ENCODE measurements at regions not wholly inside any gene's neighbourhood (a gene's known extent, or its start where the extent isn't known, plus 50 kb on each side); places are given as distances from the start of the nearest gene placed in this dataset.
A peak's percentile ranks its signal among the peaks of the same experiment; 100 is the strongest.

- Mint-ChIP-seq H3K9me3 (peaks cover 10 to 20% of the 10 kb centered on the region in 2 donors), H3K4me3 (no peak overlapping the region), H3K27me3 (no peaks in the 10 kb centered on the region), H3K27ac (no peak overlapping the region), H3K4me1 (no peaks in the 10 kb centered on the region)
- ATAC-seq: no peak
- no peak for DNase-seq
Observed at GRCh38 chr4:29588617-29589016, 1131.6 kb upstream of the PCDH7 start.

GRCh38 chr4:29596228-29596627 is 1123.9 kb upstream of the PCDH7 start:
- Mint-ChIP-seq H3K4me3 (no peak overlapping the region), H3K9me3 (peaks cover 18 to 27% of the 10 kb centered on the region in 2 donors), H3K4me1 (no peaks in the 10 kb centered on the region), H3K27ac (no peak overlapping the region), H3K27me3 (no peaks in the 10 kb centered on the region)
- DNase-seq: no peak
- no peak for ATAC-seq

DNA sequence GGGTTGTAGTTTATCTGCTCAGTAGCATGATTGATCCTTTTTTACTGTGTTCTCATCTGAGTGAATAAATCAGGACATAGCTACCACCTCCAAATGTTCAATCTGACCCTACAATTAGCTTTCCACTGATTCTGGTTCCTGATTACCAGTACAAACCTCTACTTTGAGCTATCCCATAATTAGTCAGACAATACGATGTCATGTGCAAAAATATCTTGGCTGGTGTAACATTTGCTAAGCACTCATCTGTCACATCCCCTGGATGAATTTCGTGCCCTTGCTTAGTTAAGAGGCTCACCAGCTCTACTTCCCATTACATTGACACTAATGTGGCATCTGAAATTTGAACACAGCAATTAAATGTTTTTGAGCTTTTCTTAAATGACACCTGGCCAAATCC is 1101.0 kb upstream of the PCDH7 start:
- no peak for DNase-seq
- Mint-ChIP-seq H3K27ac (no peak overlapping the region), H3K4me1 (no peaks in the 10 kb centered on the region), H3K9me3 (no peaks in the 10 kb centered on the region), H3K27me3 (no peaks in the 10 kb centered on the region), H3K4me3 (no peak overlapping the region)
- no peak for ATAC-seq

GRCh38 chr4:29632199-29632598 is 1088.0 kb upstream of the PCDH7 start:
- H3K27ac Mint-ChIP-seq: no peak overlapping the region
- H3K27me3 Mint-ChIP-seq: no peaks in the 10 kb centered on the region
- peaks cover 12 to 13% of the 10 kb centered on the region in 2 donors for H3K9me3 Mint-ChIP-seq
- no peaks in the 10 kb centered on the region for H3K4me1 Mint-ChIP-seq
- no peak for DNase-seq
- no peak overlapping the region for H3K4me3 Mint-ChIP-seq
- ATAC-seq: no peak

DNA sequence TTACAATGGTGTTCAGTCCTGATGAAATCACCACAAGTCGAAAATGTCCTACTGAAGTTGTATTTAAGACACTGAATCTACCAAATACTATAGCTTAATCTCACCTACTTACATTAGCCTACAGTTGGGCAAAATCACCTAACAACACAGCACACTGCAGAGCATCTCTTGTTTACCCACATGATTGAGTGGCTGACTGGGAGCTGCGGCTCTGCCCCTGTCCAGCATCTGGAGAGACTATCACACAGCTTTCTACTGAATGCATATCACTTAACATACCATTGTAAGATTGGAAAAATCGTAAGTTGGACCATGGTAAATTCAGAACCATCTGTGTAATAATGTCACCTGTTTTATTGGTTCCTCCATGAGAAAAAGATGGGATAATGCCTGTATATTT is 1083.2 kb upstream of the PCDH7 start:
- DNase-seq (no peak), ATAC-seq (no peak)
- no peak overlapping the region for H3K27ac Mint-ChIP-seq
- peaks cover 3 to 12% of the 10 kb centered on the region in 2 donors for H3K9me3 Mint-ChIP-seq
- H3K4me1 Mint-ChIP-seq: no peaks in the 10 kb centered on the region
- H3K27me3 Mint-ChIP-seq: no peaks in the 10 kb centered on the region
- H3K4me3 Mint-ChIP-seq: no peak overlapping the region

- ATAC-seq (no peak), DNase-seq (no peak)
- Mint-ChIP-seq H3K4me1 (no peaks in the 10 kb centered on the region), H3K27ac (no peak overlapping the region), H3K9me3 (peaks cover 4 to 10% of the 10 kb centered on the region in 2 donors), H3K4me3 (no peak overlapping the region), H3K27me3 (no peaks in the 10 kb centered on the region)
Observed at GRCh38 chr4:29653221-29653620, 1066.9 kb upstream of the PCDH7 start.

- Mint-ChIP-seq H3K27ac (no peak overlapping the region), H3K9me3 (peaks cover 13 to 34% of the 10 kb centered on the region in 2 donors), H3K4me3 (no peak overlapping the region), H3K27me3 (no peaks in the 10 kb centered on the region), H3K4me1 (no peaks in the 10 kb centered on the region)
- ATAC-seq (no peak), DNase-seq (no peak)
Observed at GRCh38 chr4:29680644-29681043, 1039.5 kb upstream of the PCDH7 start.

- Mint-ChIP-seq H3K4me1 (no peaks in the 10 kb centered on the region), H3K9me3 (peaks cover 12 to 35% of the 10 kb centered on the region in 2 donors), H3K27me3 (no peaks in the 10 kb centered on the region), H3K4me3 (no peak overlapping the region), H3K27ac (no peak overlapping the region)
- no peak for ATAC-seq
- DNase-seq: no peak
Observed at GRCh38 chr4:29704059-29704458, 1016.1 kb upstream of the PCDH7 start.

- H3K4me3 Mint-ChIP-seq: no peak overlapping the region
- ATAC-seq (no peak), DNase-seq (no peak)
- no peak overlapping the region for H3K27ac Mint-ChIP-seq
- H3K9me3 Mint-ChIP-seq: peaks cover 6 to 27% of the 10 kb centered on the region in 2 donors
- no peaks in the 10 kb centered on the region for H3K27me3 Mint-ChIP-seq
- no peaks in the 10 kb centered on the region for H3K4me1 Mint-ChIP-seq
Observed at GRCh38 chr4:29708473-29708872, 1011.7 kb upstream of the PCDH7 start.

GRCh38 chr4:29710519-29710918 is 1009.6 kb upstream of the PCDH7 start:
- peaks cover 6 to 20% of the 10 kb centered on the region in 2 donors for H3K9me3 Mint-ChIP-seq
- DNase-seq (no peak), ATAC-seq (no peak)
- no peaks in the 10 kb centered on the region for H3K27me3 Mint-ChIP-seq
- H3K4me1 Mint-ChIP-seq: no peaks in the 10 kb centered on the region
- no peak overlapping the region for H3K4me3 Mint-ChIP-seq
- no peak overlapping the region for H3K27ac Mint-ChIP-seq

- DNase-seq (no peak), ATAC-seq (no peak)
- no peaks in the 10 kb centered on the region for H3K27me3 Mint-ChIP-seq
- peaks cover 6 to 13% of the 10 kb centered on the region in 2 donors for H3K9me3 Mint-ChIP-seq
- H3K27ac Mint-ChIP-seq: no peak overlapping the region
- no peak overlapping the region for H3K4me3 Mint-ChIP-seq
- no peaks in the 10 kb centered on the region for H3K4me1 Mint-ChIP-seq
Observed at GRCh38 chr4:29711226-29711625, 1008.9 kb upstream of the PCDH7 start.

DNA sequence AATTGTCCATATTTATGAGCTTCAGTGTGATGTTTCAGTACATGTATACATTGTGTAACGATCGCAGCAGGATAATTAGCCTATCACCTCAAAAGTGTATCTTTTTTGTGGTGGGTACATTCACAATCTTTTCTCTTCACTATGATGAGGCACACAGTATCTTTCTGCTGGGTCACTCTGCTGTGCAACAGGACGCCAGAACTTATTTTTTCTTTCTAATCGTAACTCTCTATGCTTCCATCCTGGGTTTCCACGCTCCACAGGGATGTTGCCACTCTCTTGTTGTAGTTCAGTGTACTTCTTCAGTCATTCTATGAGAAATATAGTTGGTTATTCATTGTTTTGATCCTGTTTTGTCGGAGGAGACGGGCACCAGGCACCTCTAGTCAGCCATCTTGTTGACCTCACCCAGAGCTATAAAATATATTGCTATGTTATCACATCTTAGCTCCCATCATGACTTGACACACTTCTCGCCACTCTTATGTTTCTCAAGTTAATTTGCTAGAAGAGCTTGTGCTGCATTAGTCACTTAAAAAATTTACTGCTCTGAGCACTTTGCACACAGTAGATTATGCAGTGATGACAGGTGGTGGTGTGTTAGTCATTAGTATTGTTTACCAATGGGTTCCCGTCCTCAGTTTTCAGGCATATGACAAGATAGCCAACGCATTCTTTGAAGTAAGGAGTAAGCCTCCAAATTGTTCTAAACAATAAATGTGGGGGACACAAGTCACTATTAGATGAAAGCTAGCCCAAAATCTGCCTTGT is 1002.7 kb upstream of the PCDH7 start:
- no peaks in the 10 kb centered on the region for H3K9me3 Mint-ChIP-seq
- no peak for ATAC-seq
- no peak overlapping the region for H3K4me3 Mint-ChIP-seq
- no peaks in the 10 kb centered on the region for H3K27me3 Mint-ChIP-seq
- DNase-seq: no peak
- no peaks in the 10 kb centered on the region for H3K4me1 Mint-ChIP-seq
- H3K27ac Mint-ChIP-seq: peak overlapping the region in 1 of 2 donors; percentile 24

- Mint-ChIP-seq H3K27ac (no peak overlapping the region), H3K4me1 (no peaks in the 10 kb centered on the region), H3K27me3 (no peaks in the 10 kb centered on the region), H3K9me3 (no peaks in the 10 kb centered on the region), H3K4me3 (no peak overlapping the region)
- ATAC-seq (no peak), DNase-seq (no peak)
Observed at GRCh38 chr4:29718136-29718535, 1002.0 kb upstream of the PCDH7 start.

DNA sequence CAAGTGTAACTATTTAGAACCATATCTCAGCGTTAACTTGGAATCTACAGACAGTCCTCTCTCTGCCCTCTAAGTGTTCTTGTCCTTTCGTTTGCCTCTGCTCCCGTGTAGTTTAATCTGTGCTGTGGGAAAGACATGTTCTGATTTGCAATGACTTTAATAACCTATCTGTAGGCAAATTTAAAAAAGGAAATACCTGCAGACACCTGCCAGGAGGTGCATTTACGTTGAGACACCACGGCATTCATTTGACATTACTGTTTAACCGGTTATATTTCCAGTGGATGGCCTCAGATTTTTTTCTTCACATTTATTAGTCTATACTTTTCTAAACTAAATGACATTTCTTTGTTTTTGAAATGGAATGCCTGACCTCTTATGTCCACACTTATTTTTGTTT is 997.9 kb upstream of the PCDH7 start:
- no peak overlapping the region for H3K27ac Mint-ChIP-seq
- no peaks in the 10 kb centered on the region for H3K27me3 Mint-ChIP-seq
- no peaks in the 10 kb centered on the region for H3K9me3 Mint-ChIP-seq
- DNase-seq (no peak), ATAC-seq (no peak)
- H3K4me3 Mint-ChIP-seq: no peak overlapping the region
- H3K4me1 Mint-ChIP-seq: no peaks in the 10 kb centered on the region

DNA sequence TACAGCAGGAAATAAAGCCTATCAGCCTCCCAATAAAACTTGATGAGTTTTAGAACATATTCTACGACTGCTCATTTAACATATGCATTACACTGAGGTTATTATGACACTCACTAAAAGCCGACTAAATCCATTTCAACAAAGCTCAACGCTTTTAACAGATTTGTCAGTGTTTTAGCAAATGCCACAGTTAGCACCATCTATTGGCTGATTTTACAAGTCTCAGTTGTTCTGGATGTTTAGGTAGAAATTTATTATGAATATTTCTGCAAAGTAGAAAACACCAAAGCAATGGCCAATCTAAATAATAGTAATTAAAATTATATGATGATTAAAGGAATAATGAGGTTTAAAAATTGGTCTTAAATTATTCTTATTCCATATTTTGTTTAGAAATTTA is 993.2 kb upstream of the PCDH7 start:
- H3K27me3 Mint-ChIP-seq: no peaks in the 10 kb centered on the region
- H3K4me3 Mint-ChIP-seq: no peak overlapping the region
- DNase-seq (no peak), ATAC-seq (no peak)
- H3K27ac Mint-ChIP-seq: no peak overlapping the region
- H3K4me1 Mint-ChIP-seq: no peaks in the 10 kb centered on the region
- no peaks in the 10 kb centered on the region for H3K9me3 Mint-ChIP-seq

DNA sequence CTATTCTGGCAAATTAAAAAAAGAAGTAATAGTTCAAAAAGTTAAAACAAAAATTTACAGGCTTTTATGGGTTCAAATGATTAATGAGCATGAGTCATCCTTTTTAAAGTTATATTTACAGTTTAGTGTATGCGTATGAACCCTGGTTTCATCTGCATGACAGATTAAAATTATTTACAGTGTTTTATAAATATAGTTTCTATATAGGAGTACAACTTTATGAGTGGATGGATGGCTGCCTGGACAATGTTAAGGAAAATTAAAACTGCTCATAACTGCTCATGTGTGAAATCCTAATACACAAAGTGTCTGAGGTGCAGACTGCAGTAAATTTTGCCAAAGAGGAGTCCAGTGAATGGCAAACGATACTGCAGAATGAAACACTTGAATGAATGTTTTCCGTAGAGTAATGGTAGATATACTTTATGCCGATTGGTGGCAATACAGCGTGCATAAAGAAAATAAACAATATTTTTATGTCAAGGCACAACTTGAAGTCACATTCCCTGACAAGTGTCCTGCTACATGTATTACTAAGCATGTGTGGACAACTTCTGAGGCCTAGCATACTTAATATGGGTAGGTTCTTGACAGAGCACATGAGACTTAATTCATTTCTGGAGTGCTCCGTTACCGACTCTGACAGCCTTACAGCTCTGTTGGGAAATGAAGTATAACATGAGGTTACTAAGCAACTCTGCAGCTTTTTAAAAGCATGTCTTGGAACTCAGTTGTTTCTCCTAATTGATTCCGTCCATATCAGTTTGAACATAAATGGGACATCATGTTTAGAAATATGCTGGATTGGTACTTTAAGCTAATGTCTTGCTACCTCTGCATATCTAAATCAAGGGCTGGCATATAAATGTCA is 985.6 kb upstream of the PCDH7 start:
- H3K4me1 Mint-ChIP-seq: no peaks in the 10 kb centered on the region
- H3K4me3 Mint-ChIP-seq: no peak overlapping the region
- H3K27ac Mint-ChIP-seq: no peak overlapping the region
- no peaks in the 10 kb centered on the region for H3K9me3 Mint-ChIP-seq
- DNase-seq: no peak
- no peaks in the 10 kb centered on the region for H3K27me3 Mint-ChIP-seq
- no peak for ATAC-seq

All from stimulated activated naive CD8-positive, alpha-beta T cell treated with anti-CD3 and anti-CD28 coated beads, Interleukin-15, amount 100 ng/mL, for 72 hours (primary cell).